Stomach (tissue), 4 donors: ENCODE measurements at regions not wholly inside any gene's neighbourhood (a gene's known extent, or its start where the extent isn't known, plus 50 kb on each side); places are given as distances from the start of the nearest gene placed in this dataset.

Source experiments
- POLR2A ChIP-seq, 4 donors: fragments of 450-650 bp; IDR thresholded peaks; one replicate each; pipeline ENCODE4 v1.6.1; 2016; ENCODE audit warnings: antibody characterized with exemption in 4 of 4, control low read depth in 2 of 4, mild to moderate bottlenecking in 1 of 4, moderate library complexity in 1 of 4
- TF ChIP-seq, protein P1 (sequence below), 7 experiments: fragments of 450-650 bp in 4 of 7; fragments of 200-600 bp in 3 of 7; sonication (generic) in 3 of 7; IDR thresholded peaks; one replicate each; pipeline ENCODE4 v1.5.1; 2016 to 2019; ENCODE audit warnings: antibody characterized with exemption in 7 of 7, control low read depth in 2 of 7, mild to moderate bottlenecking in 1 of 7

DNA sequence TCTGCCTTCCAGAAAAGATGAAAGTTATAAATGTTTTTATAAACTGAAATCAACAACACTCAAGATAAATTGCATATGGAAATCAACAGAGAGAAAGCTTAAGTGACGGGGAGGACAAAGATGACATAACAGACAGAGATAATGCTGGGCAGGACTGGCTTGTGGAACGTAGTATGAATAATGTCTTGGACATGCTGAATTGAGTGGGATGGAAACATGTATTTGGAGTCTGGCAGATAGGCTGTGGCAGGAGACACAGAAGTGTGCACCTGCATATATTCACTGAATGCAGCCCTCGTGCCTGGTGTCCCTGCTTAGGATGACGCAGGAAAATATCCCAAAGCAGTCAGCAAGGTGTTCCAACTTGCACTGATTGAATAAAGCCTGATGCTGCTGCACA, 318.2 kb downstream of the CBLN2 start:
- TF ChIP-seq, protein P1, sequence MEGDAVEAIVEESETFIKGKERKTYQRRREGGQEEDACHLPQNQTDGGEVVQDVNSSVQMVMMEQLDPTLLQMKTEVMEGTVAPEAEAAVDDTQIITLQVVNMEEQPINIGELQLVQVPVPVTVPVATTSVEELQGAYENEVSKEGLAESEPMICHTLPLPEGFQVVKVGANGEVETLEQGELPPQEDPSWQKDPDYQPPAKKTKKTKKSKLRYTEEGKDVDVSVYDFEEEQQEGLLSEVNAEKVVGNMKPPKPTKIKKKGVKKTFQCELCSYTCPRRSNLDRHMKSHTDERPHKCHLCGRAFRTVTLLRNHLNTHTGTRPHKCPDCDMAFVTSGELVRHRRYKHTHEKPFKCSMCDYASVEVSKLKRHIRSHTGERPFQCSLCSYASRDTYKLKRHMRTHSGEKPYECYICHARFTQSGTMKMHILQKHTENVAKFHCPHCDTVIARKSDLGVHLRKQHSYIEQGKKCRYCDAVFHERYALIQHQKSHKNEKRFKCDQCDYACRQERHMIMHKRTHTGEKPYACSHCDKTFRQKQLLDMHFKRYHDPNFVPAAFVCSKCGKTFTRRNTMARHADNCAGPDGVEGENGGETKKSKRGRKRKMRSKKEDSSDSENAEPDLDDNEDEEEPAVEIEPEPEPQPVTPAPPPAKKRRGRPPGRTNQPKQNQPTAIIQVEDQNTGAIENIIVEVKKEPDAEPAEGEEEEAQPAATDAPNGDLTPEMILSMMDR (IDR thresholded peaks at IDR 0.05), result no peak
- no peak for TF ChIP-seq POLR2A (IDR thresholded peaks at IDR 0.05)
